OCI-LY1 (cell line): ENCODE measurements at regions not wholly inside any gene's neighbourhood (a gene's known extent, or its start where the extent isn't known, plus 50 kb on each side); places are given as distances from the start of the nearest gene placed in this dataset.
"Not testable (repeated sequence)": the region's sequence is repeated elsewhere in the genome, so short reads cannot be mapped to it uniquely, and the experiment has no call there.

Source experiments
- H2AFZ ChIP-seq: fragments of 200-600 bp; sonication (generic), shearing (Covaris generic); 2 replicates; pipeline ENCODE4 v1.6.0; 2014; ENCODE audit warnings: antibody characterized with exemption, mild to moderate bottlenecking, low read length
- H3F3A ChIP-seq: fragments of 200-600 bp; sonication (generic), shearing (Covaris generic); 2 replicates; pipeline ENCODE4 v1.6.0; 2014; ENCODE audit warnings: mild to moderate bottlenecking, antibody characterized with exemption, low read length, moderate library complexity; ENCODE audit not compliant: insufficient read depth
- H3K27ac ChIP-seq: fragments of 200-600 bp; sonication (generic); 2 replicates; pipeline ENCODE4 v1.5.1; 2014; ENCODE audit warnings: low read length, mixed run types, mild to moderate bottlenecking, low read depth; ENCODE audit not compliant: poor library complexity, severe bottlenecking
- H3K27me3 ChIP-seq: fragments of 200-600 bp; sonication (generic); 2 replicates; pipeline ENCODE4 v1.6.0; 2014; ENCODE audit warnings: antibody characterized with exemption, mild to moderate bottlenecking, low read length, moderate library complexity; ENCODE audit not compliant: insufficient read depth
- H3K36me3 ChIP-seq: fragments of 200-600 bp; sonication (generic); 2 replicates; pipeline ENCODE4 v1.6.1; 2014; ENCODE audit warnings: mild to moderate bottlenecking, antibody characterized with exemption, low read length, moderate library complexity, mixed read lengths; ENCODE audit not compliant: insufficient read depth
- H3K4me1 ChIP-seq: fragments of 200-600 bp; sonication (generic); 2 replicates; pipeline ENCODE4 v1.5.1; 2014; ENCODE audit warnings: mild to moderate bottlenecking, low read length, moderate library complexity; ENCODE audit not compliant: insufficient read depth, severe bottlenecking
- H3K4me2 ChIP-seq: fragments of 200-600 bp; sonication (generic), shearing (Covaris generic); 2 replicates; pipeline ENCODE4 v1.6.1; 2014; ENCODE audit warnings: low read length
- H3K4me3 ChIP-seq: fragments of 200-600 bp; sonication (generic); 2 replicates; pipeline ENCODE4 v1.5.1; 2014; ENCODE audit warnings: low read length, low read depth, mild to moderate bottlenecking, mixed read lengths; ENCODE audit not compliant: poor library complexity, severe bottlenecking
- H3K79me2 ChIP-seq: fragments of 200-600 bp; shearing (Covaris generic); 2 replicates; pipeline ENCODE4 v1.6.1; 2016; ENCODE audit warnings: mixed run types, low read length, mixed read lengths; ENCODE audit not compliant: insufficient read depth
- H3K9ac ChIP-seq: fragments of 200-600 bp; sonication (generic), shearing (Covaris generic); 2 replicates; pipeline ENCODE4 v1.6.1; 2014; ENCODE audit warnings: mild to moderate bottlenecking, low read length, mixed read lengths
- H3K9me2 ChIP-seq: fragments of 200-600 bp; sonication (generic), shearing (Covaris generic); 2 replicates; pipeline ENCODE4 v1.6.1; 2014; ENCODE audit warnings: low read depth, mild to moderate bottlenecking, low read length, mixed read lengths
- H3K9me3 ChIP-seq: fragments of 200-600 bp; shearing (Covaris generic); 2 replicates; pipeline ENCODE4 v1.6.1; 2014; ENCODE audit warnings: low read length, mixed read lengths
- H4K20me1 ChIP-seq: fragments of 200-600 bp; sonication (generic), shearing (Covaris generic); 2 replicates; pipeline ENCODE4 v1.6.0; 2016; ENCODE audit warnings: mild to moderate bottlenecking, low read length; ENCODE audit not compliant: insufficient read depth
- EZH2 ChIP-seq: fragments of 200-600 bp; sonication (generic), shearing (Covaris generic); IDR thresholded peaks from 2 replicates; pipeline ENCODE4 v1.8.0; 2017; ENCODE audit warnings: borderline replicate concordance, mixed run types, mild to moderate bottlenecking, antibody characterized with exemption, low read length, moderate library complexity, mixed read lengths
- TF ChIP-seq, protein P1 (sequence below): fragments of 200-600 bp; sonication (generic), shearing (Covaris generic); IDR thresholded peaks from 2 replicates; pipeline ENCODE4 v1.5.1; 2017; ENCODE audit warnings: mild to moderate bottlenecking, antibody characterized with exemption, low read length, moderate library complexity, mixed read lengths

DNA sequence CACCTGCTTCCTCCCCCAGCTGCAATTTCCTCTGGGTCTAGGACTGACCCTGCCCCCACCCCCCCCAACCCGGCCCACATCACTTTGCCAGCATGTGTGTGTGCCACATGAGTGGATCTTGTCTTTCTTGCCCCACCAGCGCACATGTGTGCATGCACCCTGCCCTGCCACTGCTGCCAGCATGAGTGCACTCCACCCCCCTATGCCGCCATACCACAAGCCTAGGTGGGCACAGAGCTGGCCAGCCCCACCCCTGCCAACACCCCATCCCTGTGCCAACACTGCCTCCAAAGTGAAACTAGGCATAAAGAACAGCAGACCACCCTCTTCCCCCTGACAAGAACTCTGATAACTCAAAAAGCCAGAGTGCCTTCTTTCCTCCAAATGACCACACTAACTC lies 296.3 kb upstream of the SGO1 start:
- H3K4me3 ChIP-seq: no peak overlapping the region
- no peaks in the 10 kb centered on the region for H4K20me1 ChIP-seq
- H3K27me3 ChIP-seq: no peaks in the 10 kb centered on the region
- TF ChIP-seq, protein P1, sequence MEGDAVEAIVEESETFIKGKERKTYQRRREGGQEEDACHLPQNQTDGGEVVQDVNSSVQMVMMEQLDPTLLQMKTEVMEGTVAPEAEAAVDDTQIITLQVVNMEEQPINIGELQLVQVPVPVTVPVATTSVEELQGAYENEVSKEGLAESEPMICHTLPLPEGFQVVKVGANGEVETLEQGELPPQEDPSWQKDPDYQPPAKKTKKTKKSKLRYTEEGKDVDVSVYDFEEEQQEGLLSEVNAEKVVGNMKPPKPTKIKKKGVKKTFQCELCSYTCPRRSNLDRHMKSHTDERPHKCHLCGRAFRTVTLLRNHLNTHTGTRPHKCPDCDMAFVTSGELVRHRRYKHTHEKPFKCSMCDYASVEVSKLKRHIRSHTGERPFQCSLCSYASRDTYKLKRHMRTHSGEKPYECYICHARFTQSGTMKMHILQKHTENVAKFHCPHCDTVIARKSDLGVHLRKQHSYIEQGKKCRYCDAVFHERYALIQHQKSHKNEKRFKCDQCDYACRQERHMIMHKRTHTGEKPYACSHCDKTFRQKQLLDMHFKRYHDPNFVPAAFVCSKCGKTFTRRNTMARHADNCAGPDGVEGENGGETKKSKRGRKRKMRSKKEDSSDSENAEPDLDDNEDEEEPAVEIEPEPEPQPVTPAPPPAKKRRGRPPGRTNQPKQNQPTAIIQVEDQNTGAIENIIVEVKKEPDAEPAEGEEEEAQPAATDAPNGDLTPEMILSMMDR: no peak
- TF ChIP-seq EZH2: no peak
- H3K36me3 ChIP-seq: no peaks in the 10 kb centered on the region
- H2AFZ ChIP-seq: no peak overlapping the region
- H3F3A ChIP-seq: no peaks in the 10 kb centered on the region
- H3K79me2 ChIP-seq: no peaks in the 10 kb centered on the region
- no peaks in the 10 kb centered on the region for H3K9me2 ChIP-seq
- H3K4me1 ChIP-seq: no peaks in the 10 kb centered on the region
- no peaks in the 10 kb centered on the region for H3K9me3 ChIP-seq
- no peak overlapping the region for H3K9ac ChIP-seq
- no peak overlapping the region for H3K4me2 ChIP-seq
- no peak overlapping the region for H3K27ac ChIP-seq

DNA sequence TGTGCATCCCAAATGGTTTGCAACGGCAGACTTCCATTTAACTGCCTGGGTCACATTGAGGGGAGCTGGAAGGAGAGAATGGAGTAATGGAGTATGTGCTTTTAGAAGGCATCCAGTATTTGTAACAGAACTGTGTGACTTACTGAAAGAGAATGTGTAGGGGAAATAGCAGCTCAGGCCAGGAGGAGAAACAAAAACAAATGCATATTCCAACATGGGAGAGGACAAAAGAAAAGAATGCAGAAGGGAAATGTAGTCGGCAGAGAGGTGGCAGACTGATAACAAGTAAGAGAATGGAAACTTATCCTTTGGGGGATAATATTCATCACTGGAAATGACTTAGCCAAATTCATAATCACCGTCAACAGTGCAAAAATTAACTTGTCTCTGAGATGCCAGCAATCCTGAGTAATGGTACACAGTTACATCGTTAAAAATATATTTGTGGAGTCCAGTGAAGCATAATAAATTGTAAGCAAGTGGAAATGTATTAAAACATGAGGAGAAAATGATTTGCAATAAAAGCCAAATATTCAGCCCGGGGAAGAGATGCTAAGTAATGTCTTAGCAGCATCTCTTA lies 294.9 kb upstream of the SGO1 start:
- Histone ChIP-seq H3K36me3 (no peaks in the 10 kb centered on the region), H3K4me1 (no peaks in the 10 kb centered on the region), H3K9me3 (no peaks in the 10 kb centered on the region), H3K27me3 (no peaks in the 10 kb centered on the region), H3K79me2 (no peaks in the 10 kb centered on the region), H3F3A (no peaks in the 10 kb centered on the region), H3K4me3 (no peak overlapping the region), H2AFZ (no peak overlapping the region), H3K4me2 (no peak overlapping the region), H3K27ac (no peak overlapping the region), H4K20me1 (no peaks in the 10 kb centered on the region), H3K9me2 (no peaks in the 10 kb centered on the region), H3K9ac (no peak overlapping the region)
- no peak for TF ChIP-seq EZH2
- TF ChIP-seq, protein P1: no peak

DNA sequence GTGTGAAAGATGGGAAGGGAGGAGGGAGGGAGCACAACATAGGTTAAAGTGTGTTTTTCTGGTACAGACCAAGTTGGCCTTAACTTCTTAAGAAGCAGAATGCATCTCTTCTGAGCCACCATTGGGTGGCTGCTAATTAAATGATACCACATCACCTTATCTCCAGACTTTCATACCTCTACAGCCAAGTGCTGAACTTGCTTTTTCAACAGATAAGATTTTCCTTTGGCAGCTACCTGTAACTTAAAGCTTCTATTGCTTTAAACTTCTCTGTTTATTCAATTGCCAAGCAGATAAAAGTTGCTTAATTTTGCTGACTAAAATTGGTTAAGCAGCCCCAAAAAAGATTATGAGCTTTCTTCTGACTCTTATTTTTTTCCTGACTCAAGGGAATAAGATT lies 292.4 kb upstream of the SGO1 start:
- H3K9me2 ChIP-seq: no peaks in the 10 kb centered on the region
- no peak overlapping the region for H3K9ac ChIP-seq
- H2AFZ ChIP-seq: no peak overlapping the region
- TF ChIP-seq, protein P1: no peak
- TF ChIP-seq EZH2: no peak
- H3K27me3 ChIP-seq: no peaks in the 10 kb centered on the region
- H3K4me3 ChIP-seq: no peak overlapping the region
- H3K27ac ChIP-seq: no peak overlapping the region
- H3K4me1 ChIP-seq: no peaks in the 10 kb centered on the region
- H3F3A ChIP-seq: no peaks in the 10 kb centered on the region
- H3K4me2 ChIP-seq: no peak overlapping the region
- no peaks in the 10 kb centered on the region for H4K20me1 ChIP-seq
- H3K36me3 ChIP-seq: no peaks in the 10 kb centered on the region
- no peaks in the 10 kb centered on the region for H3K79me2 ChIP-seq
- H3K9me3 ChIP-seq: no peaks in the 10 kb centered on the region

DNA sequence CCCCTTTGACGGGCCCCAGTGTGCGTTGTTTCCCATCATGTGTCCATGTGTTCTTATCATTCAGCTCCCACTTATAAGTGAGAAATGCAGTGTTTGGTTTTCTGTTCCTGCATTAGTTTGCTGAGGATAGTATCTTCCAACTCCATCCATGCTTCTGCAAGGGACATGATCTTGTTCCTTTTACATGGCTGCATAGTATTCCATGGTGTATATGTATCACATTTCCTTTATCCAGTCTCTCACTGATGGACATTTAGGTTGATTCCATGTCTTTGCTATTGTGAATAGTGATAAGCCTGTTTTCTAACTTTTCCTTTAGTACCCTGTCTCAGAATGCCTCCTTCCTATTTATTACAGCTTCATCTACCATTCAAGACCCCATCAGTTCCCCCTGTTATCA lies 278.2 kb upstream of the SGO1 start:
- H3K9me3 ChIP-seq, H3K4me1 ChIP-seq, H3K9me2 ChIP-seq, H3K9ac ChIP-seq, H3K4me3 ChIP-seq, H2AFZ ChIP-seq, H4K20me1 ChIP-seq, H3K4me2 ChIP-seq, H3K79me2 ChIP-seq, H3F3A ChIP-seq, H3K36me3 ChIP-seq, H3K27me3 ChIP-seq, H3K27ac ChIP-seq: not testable (repeated sequence)
